ENCODE measurements at regions not wholly inside any gene's neighbourhood (a gene's known extent, or its start where the extent isn't known, plus 50 kb on each side); places are given as distances from the start of the nearest gene placed in this dataset.

DNA sequence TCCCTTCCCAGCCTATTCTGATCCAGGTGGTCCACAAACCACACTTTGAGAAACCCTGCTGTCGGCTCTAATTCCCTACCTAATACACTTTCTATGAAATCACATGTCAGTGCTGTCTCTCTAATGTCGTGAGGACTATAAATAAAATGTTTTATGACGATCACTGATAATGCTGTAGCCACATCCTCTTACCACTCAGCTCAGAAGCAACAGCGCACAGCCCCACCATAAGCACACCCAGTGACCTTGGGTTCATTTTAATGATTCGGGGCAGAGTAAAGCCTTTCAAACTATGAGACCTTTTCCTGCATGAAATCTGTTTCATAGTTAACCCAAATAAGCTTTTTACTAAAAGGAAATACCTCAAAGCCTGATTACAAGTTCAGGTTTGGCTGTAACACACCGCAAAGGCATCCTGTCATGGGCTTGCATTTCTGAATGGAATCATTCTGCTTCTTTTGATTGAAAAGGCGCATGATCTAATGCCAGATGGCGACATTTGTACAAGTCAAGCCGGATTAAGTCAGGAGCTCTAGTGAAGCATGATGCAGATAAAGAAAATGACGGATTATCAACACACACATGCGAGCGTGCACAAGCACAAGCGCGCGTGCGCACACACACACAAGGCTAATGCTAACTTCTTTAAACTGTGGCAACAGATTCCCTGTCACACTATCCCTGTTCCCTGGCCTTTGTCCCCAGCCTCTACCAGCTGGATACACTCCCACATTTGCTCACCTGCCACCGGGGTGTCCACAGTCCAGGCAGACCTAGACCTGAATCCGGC, 180.5 kb upstream of the PDE1C start:
- WGBS = 97% methylated on average over 18 of the region's 18 CpGs
- H3K27ac ChIP-seq (ENCODE audit: low read depth, low read length) = no peak overlapping the region

DNA sequence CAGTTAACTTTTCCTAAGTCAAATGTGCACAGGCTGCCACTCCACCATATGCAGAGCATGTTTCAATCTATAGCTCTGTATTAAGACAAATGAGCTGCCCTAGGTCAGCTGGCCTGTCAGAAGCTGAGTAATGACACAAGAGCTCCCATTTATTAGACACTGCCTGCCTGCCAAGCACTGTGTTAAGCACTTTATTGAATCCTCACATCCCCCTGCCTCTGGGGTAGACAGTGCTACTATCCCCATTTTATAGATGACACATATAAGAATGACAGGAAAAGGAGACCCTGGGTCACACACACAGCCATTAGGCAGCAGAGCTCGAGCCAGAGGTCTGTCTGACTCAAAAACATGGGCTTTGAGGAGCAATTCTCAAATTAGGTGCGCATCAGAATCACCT, 179.8 kb upstream of the PDE1C start:
- Histone ChIP-seq H3K4me3 (ENCODE audit: low read length) (no peak overlapping the region), H3K9me3 (ENCODE audit: insufficient read depth, low read depth, low read length) (no peaks in the 10 kb centered on the region), H3K27me3 (ENCODE audit: insufficient read depth, low read length) (0 out of 2 replicates have a peak, but pooled peaks cover 3% of the 10 kb centered on the region), H3K9ac (ENCODE audit: low read depth, low read length) (no peak overlapping the region), H3K27ac (ENCODE audit: low read depth, low read length) (no peak overlapping the region), H3K36me3 (ENCODE audit: insufficient read depth, low read length) (no peaks in the 10 kb centered on the region), H3K4me1 (ENCODE audit: insufficient read depth, low read length) (no peaks in the 10 kb centered on the region; the same call in 1 of the 2 replicates)
- 89% methylated on average over 2 of the region's 2 CpGs for WGBS

More for the DNA sequence above, 180.5 kb upstream of the PDE1C start:
- H3K36me3 ChIP-seq (ENCODE audit: insufficient read depth, low read length) = no peaks in the 10 kb centered on the region
- no peak overlapping the region for H3K4me3 ChIP-seq (ENCODE audit: low read length)
- H3K9ac ChIP-seq (ENCODE audit: low read depth, low read length) = no peak overlapping the region
- H3K9me3 ChIP-seq (ENCODE audit: insufficient read depth, low read depth, low read length) = no peaks in the 10 kb centered on the region
- no peaks in the 10 kb centered on the region; the same call in 1 of the 2 replicates for H3K4me1 ChIP-seq (ENCODE audit: insufficient read depth, low read length)
- no peaks in the 10 kb centered on the region for H3K27me3 ChIP-seq (ENCODE audit: insufficient read depth, low read length)

GRCh38 chr7:32248522-32248921, 178.3 kb upstream of the PDE1C start:
- no peak overlapping the region for H3K4me3 ChIP-seq (ENCODE audit: low read length)
- H3K36me3 ChIP-seq (ENCODE audit: insufficient read depth, low read length) = no peaks in the 10 kb centered on the region
- no peaks in the 10 kb centered on the region for H3K4me1 ChIP-seq (ENCODE audit: insufficient read depth, low read length)
- H3K27ac ChIP-seq (ENCODE audit: low read depth, low read length) = no peak overlapping the region
- no peak overlapping the region for H3K9ac ChIP-seq (ENCODE audit: low read depth, low read length)
- H3K9me3 ChIP-seq (ENCODE audit: insufficient read depth, low read depth, low read length) = no peaks in the 10 kb centered on the region
- 92% methylated on average over 2 of the region's 2 CpGs for WGBS
- 0 out of 2 replicates have a peak, but pooled peaks cover 3% of the 10 kb centered on the region for H3K27me3 ChIP-seq (ENCODE audit: insufficient read depth, low read length)

DNA sequence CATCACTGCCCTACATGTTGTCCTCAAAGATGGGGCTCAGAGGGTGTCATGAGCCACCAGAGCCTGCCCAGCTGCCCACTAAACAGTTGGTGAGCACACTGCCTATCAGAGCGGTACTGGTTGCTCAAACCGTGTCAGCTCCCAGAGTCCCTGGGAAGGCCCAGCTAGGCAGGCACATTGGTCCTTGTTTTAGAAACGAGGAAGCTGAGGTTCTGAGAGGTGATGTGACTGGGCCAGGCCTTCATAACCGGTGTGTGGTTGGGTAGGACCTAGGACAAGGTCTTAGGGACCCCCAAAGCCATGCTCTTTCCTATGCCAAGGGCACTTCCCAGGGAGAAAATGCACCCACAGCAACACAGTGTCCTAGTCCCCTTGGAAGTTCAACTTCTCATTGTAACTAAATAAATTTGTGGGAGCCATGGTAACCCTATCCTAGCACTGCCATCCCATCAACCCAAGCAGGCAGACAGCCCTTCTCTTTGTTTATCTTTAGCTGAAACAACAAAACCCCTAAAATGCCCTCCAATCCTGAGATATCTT, 174.7 kb upstream of the PDE1C start:
- Histone ChIP-seq H3K4me3 (ENCODE audit: low read length) (no peak overlapping the region), H3K9me3 (ENCODE audit: insufficient read depth, low read depth, low read length) (no peaks in the 10 kb centered on the region), H3K4me1 (ENCODE audit: insufficient read depth, low read length) (no peaks in the 10 kb centered on the region), H3K36me3 (ENCODE audit: insufficient read depth, low read length) (no peaks in the 10 kb centered on the region), H3K27me3 (ENCODE audit: insufficient read depth, low read length) (0 out of 2 replicates have a peak, but pooled peaks cover 3% of the 10 kb centered on the region), H3K9ac (ENCODE audit: low read depth, low read length) (no peak overlapping the region), H3K27ac (ENCODE audit: low read depth, low read length) (no peak overlapping the region)
- WGBS = 87% methylated on average over 4 of the region's 4 CpGs

DNA sequence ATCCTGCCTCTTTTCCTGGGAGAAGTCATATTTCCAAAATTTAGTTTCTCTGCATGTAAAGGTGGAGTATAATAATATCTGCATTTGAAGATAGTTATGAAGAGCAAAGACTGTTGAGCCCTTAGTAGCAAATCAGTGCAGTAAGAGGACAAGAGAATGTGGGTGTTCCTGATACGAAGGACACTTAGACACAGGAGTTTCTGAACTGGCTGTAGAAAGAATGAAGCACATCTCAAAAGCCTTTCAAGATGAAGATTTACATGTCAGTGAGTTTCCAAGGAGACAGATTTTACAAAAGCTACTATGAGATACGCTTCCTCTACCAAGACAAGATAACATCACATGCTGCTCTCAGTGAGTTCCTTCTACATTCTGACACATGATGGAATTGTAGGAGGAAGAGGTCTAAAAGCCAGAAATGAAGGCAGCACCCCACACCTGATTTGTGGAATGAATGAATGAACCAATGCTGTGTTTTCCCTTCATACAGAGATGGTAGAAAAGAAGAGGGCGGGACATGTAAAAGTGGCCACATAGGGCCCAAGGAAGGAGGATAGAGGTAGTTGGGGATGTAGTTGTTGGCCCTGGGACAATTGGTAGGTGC, 173.6 kb upstream of the PDE1C start:
- Histone ChIP-seq H3K27me3 (ENCODE audit: insufficient read depth, low read length) (0 out of 2 replicates have a peak, but pooled peaks cover 3% of the 10 kb centered on the region), H3K27ac (ENCODE audit: low read depth, low read length) (no peak overlapping the region), H3K4me3 (ENCODE audit: low read length) (no peak overlapping the region), H3K36me3 (ENCODE audit: insufficient read depth, low read length) (no peaks in the 10 kb centered on the region), H3K4me1 (ENCODE audit: insufficient read depth, low read length) (no peaks in the 10 kb centered on the region), H3K9ac (ENCODE audit: low read depth, low read length) (no peak overlapping the region), H3K9me3 (ENCODE audit: insufficient read depth, low read depth, low read length) (no peaks in the 10 kb centered on the region)
- WGBS = 92% methylated on average over 3 of the region's 3 CpGs

DNA sequence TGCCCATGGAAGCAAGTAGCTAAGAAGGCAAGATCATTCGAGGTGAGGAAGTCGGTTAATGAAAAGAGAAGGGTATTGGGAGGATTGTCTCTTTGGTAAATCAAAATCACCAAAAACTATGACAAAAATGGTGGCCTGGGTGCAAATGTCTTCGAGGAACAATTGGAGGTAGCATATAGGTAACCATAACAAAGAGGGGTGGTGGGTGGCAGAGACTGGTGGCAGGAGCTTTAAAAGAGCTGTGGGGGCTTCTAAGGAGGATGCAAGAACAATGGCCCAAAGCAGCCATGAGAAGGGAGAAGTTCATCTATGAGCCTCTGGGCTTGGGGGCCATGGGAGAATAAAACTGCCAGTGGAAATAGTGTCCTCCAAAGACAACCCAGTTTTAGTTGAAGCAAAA, 172.2 kb upstream of the PDE1C start:
- Histone ChIP-seq H3K4me1 (ENCODE audit: insufficient read depth, low read length) (no peaks in the 10 kb centered on the region), H3K27ac (ENCODE audit: low read depth, low read length) (no peak overlapping the region), H3K9ac (ENCODE audit: low read depth, low read length) (no peak overlapping the region), H3K9me3 (ENCODE audit: insufficient read depth, low read depth, low read length) (no peaks in the 10 kb centered on the region), H3K27me3 (ENCODE audit: insufficient read depth, low read length) (0 out of 2 replicates have a peak, but pooled peaks cover 3% of the 10 kb centered on the region), H3K4me3 (ENCODE audit: low read length) (no peak overlapping the region), H3K36me3 (ENCODE audit: insufficient read depth, low read length) (no peaks in the 10 kb centered on the region)
- WGBS = 57% methylated on average over 3 of the region's 3 CpGs

DNA sequence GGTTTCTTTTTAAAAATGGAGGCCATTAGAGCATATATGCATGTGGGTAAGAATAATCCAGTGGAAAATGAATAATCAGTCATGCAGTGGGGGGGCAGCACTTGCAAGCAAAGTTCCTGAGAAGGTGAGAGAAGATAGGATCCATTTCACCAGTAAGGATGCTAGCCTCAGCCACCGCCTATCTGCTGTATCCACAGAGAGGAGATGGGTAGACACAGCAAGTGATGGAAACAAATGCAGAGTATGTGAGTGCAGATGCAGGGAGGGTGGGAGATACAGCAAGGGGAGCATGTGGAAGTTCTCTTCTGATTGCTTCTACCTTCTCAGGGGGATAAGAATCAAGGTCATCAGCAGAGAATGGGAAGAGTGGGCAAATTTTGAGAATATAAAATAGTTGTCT, 171.4 kb upstream of the PDE1C start:
- Histone ChIP-seq H3K4me3 (ENCODE audit: low read length) (no peak overlapping the region), H3K9me3 (ENCODE audit: insufficient read depth, low read depth, low read length) (no peaks in the 10 kb centered on the region), H3K4me1 (ENCODE audit: insufficient read depth, low read length) (no peaks in the 10 kb centered on the region), H3K36me3 (ENCODE audit: insufficient read depth, low read length) (no peaks in the 10 kb centered on the region), H3K27ac (ENCODE audit: low read depth, low read length) (no peak overlapping the region), H3K9ac (ENCODE audit: low read depth, low read length) (no peak overlapping the region), H3K27me3 (ENCODE audit: insufficient read depth, low read length) (0 out of 2 replicates have a peak, but pooled peaks cover 3% of the 10 kb centered on the region)
- 96% methylated on average over 1 of the region's 1 CpG for WGBS

- WGBS = 78% methylated on average over 1 of the region's 1 CpG
- peaks cover 1% of the 10 kb centered on the region; the same call in 1 of the 2 replicates for H3K9me3 ChIP-seq (ENCODE audit: insufficient read depth, low read depth, low read length)
- H3K4me1 ChIP-seq (ENCODE audit: insufficient read depth, low read length) = no peaks in the 10 kb centered on the region
- no peak overlapping the region for H3K9ac ChIP-seq (ENCODE audit: low read depth, low read length)
- H3K4me3 ChIP-seq (ENCODE audit: low read length) = no peak overlapping the region
- H3K27me3 ChIP-seq (ENCODE audit: insufficient read depth, low read length) = no peaks in the 10 kb centered on the region
- no peaks in the 10 kb centered on the region for H3K36me3 ChIP-seq (ENCODE audit: insufficient read depth, low read length)
- no peak overlapping the region for H3K27ac ChIP-seq (ENCODE audit: low read depth, low read length)
Measured at GRCh38 chr7:32239764-32240163, 169.6 kb upstream of the PDE1C start.

DNA sequence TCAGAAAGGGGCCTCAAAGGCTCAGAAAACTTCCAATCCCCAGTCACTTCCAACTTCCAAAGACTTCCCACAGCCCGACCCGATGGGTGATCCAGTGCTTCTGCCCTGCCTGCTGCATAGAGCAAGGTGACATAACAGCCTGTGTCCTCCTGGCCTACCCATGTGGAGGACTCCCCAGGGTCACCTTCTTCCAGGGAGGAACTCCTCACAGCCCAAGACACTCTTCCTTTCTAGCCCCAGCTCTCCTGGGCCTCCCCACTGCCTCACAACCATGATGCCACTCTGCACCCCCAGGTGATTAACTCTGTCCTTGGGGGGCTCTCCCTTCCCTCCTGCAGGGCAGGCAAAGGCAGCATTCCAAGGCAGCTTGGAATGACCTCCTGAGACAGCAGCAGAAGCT, 158.4 kb upstream of the PDE1C start:
- Histone ChIP-seq H3K4me1 (ENCODE audit: insufficient read depth, low read length) (no peaks in the 10 kb centered on the region), H3K27ac (ENCODE audit: low read depth, low read length) (no peak overlapping the region), H3K36me3 (ENCODE audit: insufficient read depth, low read length) (no peaks in the 10 kb centered on the region), H3K4me3 (ENCODE audit: low read length) (no peak overlapping the region), H3K27me3 (ENCODE audit: insufficient read depth, low read length) (no peaks in the 10 kb centered on the region), H3K9me3 (ENCODE audit: insufficient read depth, low read depth, low read length) (no peaks in the 10 kb centered on the region), H3K9ac (ENCODE audit: low read depth, low read length) (no peak overlapping the region)
- 87% methylated on average over 2 of the region's 2 CpGs for WGBS

DNA sequence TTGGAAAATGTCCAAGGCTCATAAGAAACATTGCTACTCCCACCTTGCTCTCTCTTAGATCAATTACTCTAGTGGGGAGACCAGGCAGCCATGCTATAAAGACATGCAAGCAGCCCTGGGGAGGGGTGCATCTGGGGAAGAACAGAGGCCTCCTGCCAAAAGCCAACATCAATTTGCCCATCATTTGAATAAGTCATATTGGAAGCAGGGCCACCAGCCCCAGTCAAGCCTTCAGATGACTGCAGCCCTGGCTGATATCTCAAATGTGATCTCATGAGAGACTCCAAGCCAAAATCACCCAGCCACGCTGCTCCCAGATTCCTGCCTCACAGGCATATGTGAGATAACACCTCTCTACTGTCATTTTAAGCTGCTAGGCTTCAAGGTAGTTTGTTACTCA, 157.5 kb upstream of the PDE1C start:
- no peaks in the 10 kb centered on the region for H3K27me3 ChIP-seq (ENCODE audit: insufficient read depth, low read length)
- no peaks in the 10 kb centered on the region for H3K36me3 ChIP-seq (ENCODE audit: insufficient read depth, low read length)
- no peak overlapping the region for H3K9ac ChIP-seq (ENCODE audit: low read depth, low read length)
- H3K4me3 ChIP-seq (ENCODE audit: low read length) = no peak overlapping the region
- H3K27ac ChIP-seq (ENCODE audit: low read depth, low read length) = no peak overlapping the region
- 100% methylated on average over 1 of the region's 1 CpG for WGBS
- H3K4me1 ChIP-seq (ENCODE audit: insufficient read depth, low read length) = no peaks in the 10 kb centered on the region
- H3K9me3 ChIP-seq (ENCODE audit: insufficient read depth, low read depth, low read length) = no peaks in the 10 kb centered on the region

GRCh38 chr7:32224276-32224675, 154.1 kb upstream of the PDE1C start:
- 97% methylated on average over 5 of the region's 5 CpGs for WGBS
- Histone ChIP-seq H3K9me3 (ENCODE audit: insufficient read depth, low read depth, low read length) (no peaks in the 10 kb centered on the region), H3K9ac (ENCODE audit: low read depth, low read length) (no peak overlapping the region), H3K27me3 (ENCODE audit: insufficient read depth, low read length) (no peaks in the 10 kb centered on the region), H3K27ac (ENCODE audit: low read depth, low read length) (no peak overlapping the region), H3K4me3 (ENCODE audit: low read length) (no peak overlapping the region), H3K36me3 (ENCODE audit: insufficient read depth, low read length) (no peaks in the 10 kb centered on the region), H3K4me1 (ENCODE audit: insufficient read depth, low read length) (no peaks in the 10 kb centered on the region)
